Endodermal cell (in vitro differentiated cells): ENCODE measurements at regions not wholly inside any gene's neighbourhood (a gene's known extent, or its start where the extent isn't known, plus 50 kb on each side); places are given as distances from the start of the nearest gene placed in this dataset.
A peak's percentile ranks its signal among the peaks of the same experiment; 100 is the strongest.

Source experiments
- DNase-seq: peaks from one replicate; pipeline ENCODE4 v3.0.0-alpha.2; 2017
- H3K27ac ChIP-seq: 2 replicates; pipeline ENCODE4 v1.5.1; 2013; ENCODE audit warnings: mild to moderate bottlenecking, low read depth, low read length, moderate library complexity
- H3K27me3 ChIP-seq: 2 replicates; pipeline ENCODE4 v1.6.1; 2013; ENCODE audit warnings: mild to moderate bottlenecking, low read length, moderate library complexity; ENCODE audit not compliant: insufficient read depth, control insufficient read depth, poor library complexity, severe bottlenecking
- H3K36me3 ChIP-seq: 2 replicates; pipeline ENCODE4 v1.7.0; 2013; ENCODE audit warnings: mild to moderate bottlenecking, low read length, moderate library complexity; ENCODE audit not compliant: control insufficient read depth, insufficient read depth
- H3K4me1 ChIP-seq: one replicate; pipeline ENCODE4 v1.7.0; 2013; ENCODE audit warnings: low read length; ENCODE audit not compliant: control insufficient read depth, insufficient read depth
- H3K4me3 ChIP-seq: 2 replicates; pipeline ENCODE4 v1.5.1; 2013; ENCODE audit warnings: mild to moderate bottlenecking, low read length, moderate library complexity
- H3K9ac ChIP-seq: 2 replicates; pipeline ENCODE4 v1.6.1; 2013; ENCODE audit warnings: mild to moderate bottlenecking, low read length, moderate library complexity; ENCODE audit not compliant: poor library complexity, severe bottlenecking; ENCODE audit errors: extremely low read depth
- H3K9me3 ChIP-seq: 2 replicates; pipeline ENCODE4 v1.6.1; 2013; ENCODE audit warnings: mild to moderate bottlenecking, low read length, moderate library complexity; ENCODE audit not compliant: control insufficient read depth
- H3K27ac Mint-ChIP-seq: 2 replicates; pipeline ENCODE4 v1.8.0; 2020; ENCODE audit warnings: mixed read lengths
- H3K27me3 Mint-ChIP-seq: 2 replicates; pipeline ENCODE4 v1.8.0; 2021; ENCODE audit warnings: mild to moderate bottlenecking, mixed read lengths; ENCODE audit not compliant: insufficient read depth
- H3K36me3 Mint-ChIP-seq: 2 replicates; pipeline ENCODE4 v1.8.0; 2020; ENCODE audit warnings: low read depth, mixed read lengths
- H3K4me1 Mint-ChIP-seq: 2 replicates; pipeline ENCODE4 v1.8.0; 2020; ENCODE audit warnings: mixed read lengths
- H3K4me3 Mint-ChIP-seq: 2 replicates; pipeline ENCODE4 v1.8.0; 2020; ENCODE audit warnings: mild to moderate bottlenecking, moderate library complexity, mixed read lengths
- H3K9me3 Mint-ChIP-seq: 2 replicates; pipeline ENCODE4 v1.8.0; 2020; ENCODE audit warnings: mild to moderate bottlenecking, mixed read lengths
- WGBS, 2 experiments: methylation state at CpG; one replicate each; pipeline versions ENCODE4 v1.1.5 to v1.1.7; 2013; ENCODE audit warnings: missing lambda C conversion rate in 2 of 2, mixed read lengths in 1 of 2; ENCODE audit not compliant: insufficient coverage in 1 of 2, insufficient read length in 1 of 2; 5-methylcytosine and 5-hydroxymethylcytosine counted together
- TF ChIP-seq, protein P1 (sequence below): fragments of 200-600 bp; sonication (generic); conservative IDR thresholded peaks from 2 replicates; pipeline ENCODE4 v1.5.0; 2021; ENCODE audit warnings: antibody characterized with exemption, mild to moderate bottlenecking

DNA sequence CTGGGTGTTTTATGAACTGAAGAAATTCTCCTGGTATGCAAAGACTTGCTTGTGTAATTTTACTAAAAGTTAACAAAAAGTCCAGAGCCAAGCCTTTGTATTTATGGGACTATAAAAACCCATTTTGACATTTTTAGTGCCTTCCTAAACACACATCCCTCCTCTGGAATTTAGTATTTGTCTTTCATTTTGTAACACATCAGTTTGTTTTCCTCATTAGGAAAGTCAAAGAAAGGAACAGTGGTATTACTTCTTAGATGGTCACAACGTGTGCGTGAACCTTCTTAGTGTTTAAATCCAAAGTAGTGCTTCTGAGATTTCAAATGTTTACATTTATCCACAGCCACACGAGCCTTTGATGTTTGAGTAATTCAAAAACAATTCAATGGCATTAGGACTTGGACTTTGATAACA is 103.2 kb upstream of the TMEM106B start:
- TF ChIP-seq, protein P1, sequence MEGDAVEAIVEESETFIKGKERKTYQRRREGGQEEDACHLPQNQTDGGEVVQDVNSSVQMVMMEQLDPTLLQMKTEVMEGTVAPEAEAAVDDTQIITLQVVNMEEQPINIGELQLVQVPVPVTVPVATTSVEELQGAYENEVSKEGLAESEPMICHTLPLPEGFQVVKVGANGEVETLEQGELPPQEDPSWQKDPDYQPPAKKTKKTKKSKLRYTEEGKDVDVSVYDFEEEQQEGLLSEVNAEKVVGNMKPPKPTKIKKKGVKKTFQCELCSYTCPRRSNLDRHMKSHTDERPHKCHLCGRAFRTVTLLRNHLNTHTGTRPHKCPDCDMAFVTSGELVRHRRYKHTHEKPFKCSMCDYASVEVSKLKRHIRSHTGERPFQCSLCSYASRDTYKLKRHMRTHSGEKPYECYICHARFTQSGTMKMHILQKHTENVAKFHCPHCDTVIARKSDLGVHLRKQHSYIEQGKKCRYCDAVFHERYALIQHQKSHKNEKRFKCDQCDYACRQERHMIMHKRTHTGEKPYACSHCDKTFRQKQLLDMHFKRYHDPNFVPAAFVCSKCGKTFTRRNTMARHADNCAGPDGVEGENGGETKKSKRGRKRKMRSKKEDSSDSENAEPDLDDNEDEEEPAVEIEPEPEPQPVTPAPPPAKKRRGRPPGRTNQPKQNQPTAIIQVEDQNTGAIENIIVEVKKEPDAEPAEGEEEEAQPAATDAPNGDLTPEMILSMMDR: no peak
- Histone ChIP-seq H3K9me3 (no peaks in the 10 kb centered on the region), H3K4me1 (no peaks in the 10 kb centered on the region), H3K4me3 (no peak overlapping the region), H3K36me3 (no peaks in the 10 kb centered on the region), H3K27me3 (peaks cover 24% of the 10 kb centered on the region), H3K27ac (no peak overlapping the region), H3K9ac (no peak overlapping the region)
- Mint-ChIP-seq H3K36me3 (no peaks in the 10 kb centered on the region), H3K4me3 (no peak overlapping the region), H3K27ac (no peak overlapping the region), H3K9me3 (no peaks in the 10 kb centered on the region), H3K27me3 (peaks cover 26% of the 10 kb centered on the region), H3K4me1 (peaks cover 4% of the 10 kb centered on the region)
- 80 to 97% methylated on average over 3 of the region's 3 CpGs for WGBS, 2 experiments
- no peak for DNase-seq

DNA sequence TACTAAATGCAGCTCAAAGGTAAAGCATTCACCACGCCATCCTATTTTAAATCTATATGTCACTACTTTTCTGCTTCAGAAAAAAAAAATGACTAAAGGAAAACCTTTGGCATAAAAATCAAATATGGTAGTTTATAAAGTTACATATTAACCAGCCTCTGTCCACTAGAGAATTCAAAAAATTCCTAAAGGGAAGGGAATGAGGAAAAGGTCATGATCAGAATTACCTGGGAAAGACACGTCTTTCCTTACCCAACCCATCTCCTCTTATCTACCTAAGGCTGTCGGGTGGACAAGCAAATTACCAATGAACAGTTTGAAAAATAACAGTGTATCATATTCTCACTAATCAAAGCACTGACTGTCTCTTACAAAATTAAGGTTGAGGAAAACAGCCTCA is 100.7 kb upstream of the TMEM106B start:
- no peak overlapping the region for H3K27ac ChIP-seq
- no peaks in the 10 kb centered on the region for H3K4me1 ChIP-seq
- H3K9ac ChIP-seq: no peak overlapping the region
- Mint-ChIP-seq H3K4me1 (peaks cover 4% of the 10 kb centered on the region), H3K36me3 (no peaks in the 10 kb centered on the region), H3K4me3 (no peak overlapping the region), H3K27me3 (peaks cover 28% of the 10 kb centered on the region), H3K9me3 (no peaks in the 10 kb centered on the region), H3K27ac (no peak overlapping the region)
- no peak overlapping the region for H3K4me3 ChIP-seq
- H3K9me3 ChIP-seq: no peaks in the 10 kb centered on the region
- H3K27me3 ChIP-seq: peaks cover 24% of the 10 kb centered on the region
- no peak for DNase-seq
- WGBS, 2 experiments: 86 to 89% methylated on average over 1 to 3 of the region's 3 CpGs
- TF ChIP-seq, protein P1: no peak
- H3K36me3 ChIP-seq: no peaks in the 10 kb centered on the region

DNA sequence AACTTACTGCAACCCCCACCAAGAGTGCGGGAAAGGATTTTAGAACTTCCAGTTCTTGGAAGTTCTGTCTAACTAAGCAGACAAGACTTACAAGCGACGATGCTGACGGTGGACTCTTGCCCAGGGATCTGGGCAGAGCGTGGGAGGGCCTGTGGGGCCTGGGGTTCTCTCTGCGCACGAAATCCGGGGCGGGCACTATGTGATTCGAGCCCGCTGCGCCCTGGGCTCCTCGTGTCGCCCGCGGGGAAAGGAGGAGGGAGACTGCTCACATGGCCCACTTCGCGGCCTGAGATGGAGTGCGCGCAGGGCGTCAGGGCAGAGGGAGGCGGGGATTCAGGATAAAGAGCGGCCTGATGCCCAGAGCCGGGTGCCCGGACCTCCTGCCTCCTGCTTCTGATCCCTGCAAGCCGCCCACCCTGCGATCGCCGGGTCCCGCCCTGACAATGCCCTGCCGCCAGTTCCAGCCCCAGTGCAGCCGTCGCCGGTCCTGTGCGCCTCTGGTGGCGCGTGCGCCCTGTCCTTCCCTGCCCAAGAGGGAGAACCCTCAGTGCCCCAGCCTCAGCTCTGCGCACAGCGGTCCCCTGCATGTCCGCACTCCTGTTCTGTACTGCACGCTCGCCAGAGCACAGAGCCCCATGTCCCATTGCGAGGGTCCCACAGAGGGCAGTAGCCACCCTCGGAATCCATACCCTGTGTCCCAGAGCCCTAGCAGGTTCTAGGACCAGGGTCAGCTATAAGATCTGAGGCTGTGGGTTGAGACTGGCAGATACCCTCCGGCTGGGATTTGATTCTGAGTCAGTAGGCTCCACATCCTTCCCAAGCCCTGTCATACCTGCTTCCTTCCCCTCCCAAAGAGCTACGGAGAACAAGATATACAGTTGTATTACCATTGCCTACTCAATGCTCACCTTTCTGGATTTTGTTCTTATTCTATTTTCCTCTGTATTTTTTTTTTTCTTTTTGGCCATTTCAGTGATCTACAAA is 99.4 kb upstream of the TMEM106B start:
- Mint-ChIP-seq H3K4me3 (peak overlapping the region; percentile 65), H3K36me3 (no peaks in the 10 kb centered on the region), H3K4me1 (peaks cover 4% of the 10 kb centered on the region), H3K27ac (no peak overlapping the region), H3K9me3 (no peaks in the 10 kb centered on the region), H3K27me3 (peaks cover 28% of the 10 kb centered on the region)
- Histone ChIP-seq H3K9me3 (no peaks in the 10 kb centered on the region), H3K36me3 (no peaks in the 10 kb centered on the region), H3K27ac (no peak overlapping the region), H3K4me1 (no peaks in the 10 kb centered on the region), H3K27me3 (peaks cover 24% of the 10 kb centered on the region), H3K9ac (no peak overlapping the region), H3K4me3 (peak overlapping the region; percentile 70)
- peak; percentile 84 for DNase-seq
- 19 to 25% methylated on average over 23 to 47 of the region's 47 CpGs for WGBS, 2 experiments
- TF ChIP-seq, protein P1: peak; percentile 64
